Gastrocnemius medialis (tissue), 4 donors: ENCODE measurements at regions not wholly inside any gene's neighbourhood (a gene's known extent, or its start where the extent isn't known, plus 50 kb on each side); places are given as distances from the start of the nearest gene placed in this dataset.

Source experiments
- ATAC-seq, 2 donors: fragments of 150-250 bp; one replicate each; pipeline ENCODE4 v1.9.1; 2016
- DNase-seq, 2 donors: peaks; one replicate each; pipeline ENCODE4 v3.0.0-alpha.2; 2019
- H3K27ac ChIP-seq, 4 donors: fragments of 200-600 bp; sonication (generic); 1 replicate in 1 of 4; 2 replicates in 3 of 4; pipeline ENCODE4 v1.5.1; 2016 to 2018; ENCODE audit warnings: mild to moderate bottlenecking in 2 of 4, moderate library complexity in 1 of 4
- H3K27me3 ChIP-seq, 3 donors: fragments of 200-600 bp; sonication (generic) in 2 of 3; 1 replicate in 1 of 3; 2 replicates in 2 of 3; pipeline versions ENCODE4 v1.5.1 to v1.6.0; 2016 to 2019; ENCODE audit warnings: mild to moderate bottlenecking in 1 of 3, moderate library complexity in 1 of 3
- H3K36me3 ChIP-seq, 2 donors: fragments of 200-600 bp; sonication (generic) in 1 of 2; one replicate each; pipeline ENCODE4 v1.5.1; 2017 to 2018
- H3K4me1 ChIP-seq, 2 donors: fragments of 200-600 bp; sonication (generic) in 1 of 2; one replicate each; pipeline ENCODE4 v1.5.1; 2016 to 2017; ENCODE audit warnings: mild to moderate bottlenecking in 2 of 2
- H3K4me3 ChIP-seq, 4 donors: fragments of 200-600 bp; sonication (generic) in 3 of 4; 1 replicate in 1 of 4; 2 replicates in 3 of 4; pipeline ENCODE4 v1.5.1; 2016 to 2019; ENCODE audit warnings: mild to moderate bottlenecking in 2 of 4
- H3K9me3 ChIP-seq, 3 donors: fragments of 200-600 bp; sonication (generic) in 2 of 3; 1 replicate in 1 of 3; 2 replicates in 2 of 3; pipeline ENCODE4 v1.5.1; 2016 to 2019
- in situ Hi-C, 4 donors: fragments of 200-750 bp; cut with MboI; loops; one replicate each; pipeline versions ENCODE4 v1.15.0 to v1.8.0; 2017; ENCODE audit warnings: low sequenced_read_pairs in 4 of 4
- intact Hi-C: fragments of 100-400 bp; cut with DNase I; formaldehyde crosslinking; loops from one replicate; pipeline ENCODE4 v1.15.1; 2023; ENCODE audit warnings: low total_unique reads
- TF ChIP-seq, protein P1 (sequence below), 5 experiments: fragments of 450-650 bp in 3 of 5; fragments of 200-600 bp in 2 of 5; sonication (generic) in 2 of 5; IDR thresholded peaks in 4 of 5; conservative IDR thresholded peaks in 1 of 5; 1 replicate in 4 of 5; 2 replicates in 1 of 5; pipeline ENCODE4 v1.5.1; 2016 to 2019; ENCODE audit warnings: antibody characterized with exemption in 5 of 5, mild to moderate bottlenecking in 3 of 5, moderate library complexity in 3 of 5

DNA sequence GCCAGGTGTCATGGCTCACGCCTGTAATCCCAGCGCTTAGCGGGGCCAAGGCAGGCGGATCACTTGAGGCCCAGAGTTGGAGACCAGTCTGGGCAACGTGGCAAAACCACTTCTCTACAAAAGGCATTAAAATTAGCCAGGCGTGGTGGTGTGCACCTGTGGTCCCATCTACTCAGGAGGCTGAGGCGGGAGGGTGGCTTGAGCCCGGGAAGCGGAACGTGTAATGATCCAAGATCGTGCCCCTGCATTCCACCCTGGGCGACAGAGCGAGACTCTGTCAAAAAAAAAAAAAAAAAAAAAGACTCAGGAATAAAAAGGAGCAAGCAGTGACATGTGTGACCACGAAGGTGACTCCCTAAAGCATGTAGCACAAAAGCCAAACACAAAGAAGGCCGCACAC lies 50.1 kb upstream of the SALL3 start:
- intact Hi-C loops (no loop called here), in situ Hi-C loops (no loop called here)

More for the DNA sequence above, 50.1 kb upstream of the SALL3 start:
- TF ChIP-seq, protein P1, sequence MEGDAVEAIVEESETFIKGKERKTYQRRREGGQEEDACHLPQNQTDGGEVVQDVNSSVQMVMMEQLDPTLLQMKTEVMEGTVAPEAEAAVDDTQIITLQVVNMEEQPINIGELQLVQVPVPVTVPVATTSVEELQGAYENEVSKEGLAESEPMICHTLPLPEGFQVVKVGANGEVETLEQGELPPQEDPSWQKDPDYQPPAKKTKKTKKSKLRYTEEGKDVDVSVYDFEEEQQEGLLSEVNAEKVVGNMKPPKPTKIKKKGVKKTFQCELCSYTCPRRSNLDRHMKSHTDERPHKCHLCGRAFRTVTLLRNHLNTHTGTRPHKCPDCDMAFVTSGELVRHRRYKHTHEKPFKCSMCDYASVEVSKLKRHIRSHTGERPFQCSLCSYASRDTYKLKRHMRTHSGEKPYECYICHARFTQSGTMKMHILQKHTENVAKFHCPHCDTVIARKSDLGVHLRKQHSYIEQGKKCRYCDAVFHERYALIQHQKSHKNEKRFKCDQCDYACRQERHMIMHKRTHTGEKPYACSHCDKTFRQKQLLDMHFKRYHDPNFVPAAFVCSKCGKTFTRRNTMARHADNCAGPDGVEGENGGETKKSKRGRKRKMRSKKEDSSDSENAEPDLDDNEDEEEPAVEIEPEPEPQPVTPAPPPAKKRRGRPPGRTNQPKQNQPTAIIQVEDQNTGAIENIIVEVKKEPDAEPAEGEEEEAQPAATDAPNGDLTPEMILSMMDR (IDR thresholded peaks at IDR 0.05 in 4 of 5, conservative IDR thresholded peaks at IDR 0.05 in 1 of 5) = no peak
- Histone ChIP-seq H3K4me1 (no peaks in the 10 kb centered on the region), H3K27ac (no peak overlapping the region), H3K4me3 (no peak overlapping the region), H3K36me3 (no peaks in the 10 kb centered on the region), H3K27me3 (no peaks in the 10 kb centered on the region), H3K9me3 (no peaks in the 10 kb centered on the region)
- DNase-seq = no peak
- no peak for ATAC-seq
